IPS DF 6.9 (cell line): ENCODE measurements at regions not wholly inside any gene's neighbourhood (a gene's known extent, or its start where the extent isn't known, plus 50 kb on each side); places are given as distances from the start of the nearest gene placed in this dataset.
"Not testable (repeated sequence)": the region's sequence is repeated elsewhere in the genome, so short reads cannot be mapped to it uniquely, and the experiment has no call there.

ENCODE experiments used
- DNase-seq: peaks from one replicate; pipeline ENCODE4 v3.0.0-alpha.2; 2013; ENCODE audit warnings: low read depth, low spot score
- H3K27ac ChIP-seq: one replicate; pipeline ENCODE4 v1.5.1; 2013; ENCODE audit warnings: low read length, control low read depth
- H3K27me3 ChIP-seq: 2 replicates; pipeline ENCODE4 v1.6.1; 2013; ENCODE audit warnings: mild to moderate bottlenecking, low read length; ENCODE audit not compliant: control insufficient read depth, insufficient read depth
- H3K36me3 ChIP-seq: 2 replicates; pipeline ENCODE4 v1.6.1; 2013; ENCODE audit warnings: low read length; ENCODE audit not compliant: control insufficient read depth, insufficient read depth
- H3K4me1 ChIP-seq: 2 replicates; pipeline ENCODE4 v1.6.1; 2013; ENCODE audit warnings: low read length; ENCODE audit not compliant: control insufficient read depth, insufficient read depth
- H3K4me3 ChIP-seq: 2 replicates; pipeline ENCODE4 v1.5.1; 2013; ENCODE audit warnings: mild to moderate bottlenecking, low read length
- H3K9me3 ChIP-seq: 2 replicates; pipeline ENCODE4 v1.6.1; 2013; ENCODE audit warnings: low read length, inconsistent platforms; ENCODE audit not compliant: control insufficient read depth, insufficient read depth
- WGBS: extraction: QIAGEN DNeasy Blood & Tissue Kit; methylation state at CpG from one replicate; pipeline ENCODE4 v1.1.7; 2013; ENCODE audit warnings: mixed read lengths, missing lambda C conversion rate; ENCODE audit not compliant: insufficient read length, insufficient coverage; 5-methylcytosine and 5-hydroxymethylcytosine counted together

GRCh38 chr13:73542446-73542845, 483.6 kb downstream of the KLF5 start:
- no peak for DNase-seq
- H3K9me3 ChIP-seq: no peaks in the 10 kb centered on the region
- no peaks in the 10 kb centered on the region for H3K4me1 ChIP-seq
- no peak overlapping the region for H3K4me3 ChIP-seq
- H3K27ac ChIP-seq: no peak overlapping the region
- H3K36me3 ChIP-seq: no peaks in the 10 kb centered on the region
- no peaks in the 10 kb centered on the region for H3K27me3 ChIP-seq

DNA sequence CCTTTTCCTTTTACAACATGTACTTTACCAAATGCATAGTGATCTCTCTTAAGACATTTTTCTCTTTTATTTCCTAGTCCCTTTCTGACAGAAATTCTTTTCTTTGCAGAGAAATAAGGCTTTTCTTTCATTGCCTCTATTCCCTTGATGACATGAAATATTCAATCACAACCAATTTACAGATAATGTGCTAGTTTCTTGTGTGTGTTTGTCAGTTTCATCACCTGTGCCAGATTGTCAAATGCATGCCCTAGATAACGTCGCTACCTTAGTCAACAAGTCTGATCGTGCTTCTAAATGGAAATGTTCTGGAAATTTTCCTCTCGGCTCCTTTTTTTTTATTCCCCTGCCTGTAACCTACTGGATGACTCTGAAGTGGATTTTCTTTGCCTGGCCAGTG, 478.1 kb downstream of the KLF5 start:
- Histone ChIP-seq H3K27ac (no peak overlapping the region), H3K36me3 (no peaks in the 10 kb centered on the region), H3K9me3 (no peaks in the 10 kb centered on the region), H3K4me1 (no peaks in the 10 kb centered on the region), H3K27me3 (no peaks in the 10 kb centered on the region), H3K4me3 (no peak overlapping the region)
- no CpG with 5 or more reads among the region's 4 CpGs for WGBS
- no peak for DNase-seq

DNA sequence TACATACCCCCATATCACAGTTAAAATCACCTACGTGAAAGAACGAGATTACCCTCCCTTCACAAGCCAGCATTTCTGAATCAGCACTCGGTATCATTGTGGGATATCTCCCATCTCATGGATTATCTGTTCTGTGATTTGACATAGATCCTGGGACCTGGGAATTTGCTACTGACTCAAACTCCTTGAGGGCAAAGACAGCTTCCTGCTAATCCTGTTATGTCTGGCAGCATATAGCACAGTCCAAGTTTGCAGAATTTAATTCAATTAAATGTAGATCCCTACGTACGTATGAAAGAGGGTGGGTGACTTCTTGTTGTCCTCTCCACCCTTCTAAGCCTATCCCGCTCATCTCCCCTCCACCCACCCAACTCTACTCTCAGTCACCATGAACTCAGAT, 476.5 kb downstream of the KLF5 start:
- no CpG with 5 or more reads among the region's 6 CpGs for WGBS
- no peak for DNase-seq
- H3K27ac ChIP-seq: no peak overlapping the region

GRCh38 chr13:73532987-73533510, 474.2 kb downstream of the KLF5 start:
- H3K36me3 ChIP-seq: no peaks in the 10 kb centered on the region
- no peaks in the 10 kb centered on the region for H3K9me3 ChIP-seq
- H3K27me3 ChIP-seq: no peaks in the 10 kb centered on the region
- H3K4me3 ChIP-seq: no peak overlapping the region
- DNase-seq: no peak
- no peaks in the 10 kb centered on the region for H3K4me1 ChIP-seq
- no peak overlapping the region for H3K27ac ChIP-seq
- WGBS: no CpG with 5 or more reads among the region's 2 CpGs

More for the DNA sequence above, 476.5 kb downstream of the KLF5 start:
- Histone ChIP-seq H3K4me3 (no peak overlapping the region), H3K9me3 (no peaks in the 10 kb centered on the region), H3K36me3 (no peaks in the 10 kb centered on the region), H3K27me3 (no peaks in the 10 kb centered on the region), H3K4me1 (no peaks in the 10 kb centered on the region)

DNA sequence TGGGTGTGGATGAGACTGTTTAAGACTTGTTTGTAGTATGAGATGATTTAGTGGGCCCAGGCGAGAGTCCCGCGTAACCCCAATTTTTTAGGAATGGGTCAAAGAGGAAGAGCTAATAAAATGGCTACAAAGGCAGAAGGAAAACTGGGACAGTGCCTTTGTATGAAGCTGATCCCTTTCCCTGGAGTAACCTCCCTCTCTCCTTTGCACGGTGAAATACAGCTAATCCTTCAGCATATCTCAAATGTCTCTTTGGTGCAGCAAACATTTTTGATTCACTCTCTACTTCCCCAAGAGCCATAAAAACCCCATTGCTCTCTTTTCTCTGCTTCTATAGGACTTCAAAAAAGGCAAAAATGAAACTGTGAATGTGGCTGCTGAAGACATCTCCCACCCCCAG, 473.8 kb downstream of the KLF5 start:
- no peak overlapping the region for H3K27ac ChIP-seq
- WGBS: no CpG with 5 or more reads among the region's 4 CpGs
- no peaks in the 10 kb centered on the region for H3K4me1 ChIP-seq
- H3K27me3 ChIP-seq: no peaks in the 10 kb centered on the region
- no peak for DNase-seq
- no peak overlapping the region for H3K4me3 ChIP-seq
- H3K36me3 ChIP-seq: no peaks in the 10 kb centered on the region
- H3K9me3 ChIP-seq: no peaks in the 10 kb centered on the region

GRCh38 chr13:73531014-73531413, 472.2 kb downstream of the KLF5 start:
- no peaks in the 10 kb centered on the region for H3K27me3 ChIP-seq
- H3K9me3 ChIP-seq: no peaks in the 10 kb centered on the region
- H3K27ac ChIP-seq: no peak overlapping the region
- no peak overlapping the region for H3K4me3 ChIP-seq
- H3K4me1 ChIP-seq: no peaks in the 10 kb centered on the region
- no CpG with 5 or more reads among the region's 9 CpGs for WGBS
- H3K36me3 ChIP-seq: no peaks in the 10 kb centered on the region
- DNase-seq: no peak

DNA sequence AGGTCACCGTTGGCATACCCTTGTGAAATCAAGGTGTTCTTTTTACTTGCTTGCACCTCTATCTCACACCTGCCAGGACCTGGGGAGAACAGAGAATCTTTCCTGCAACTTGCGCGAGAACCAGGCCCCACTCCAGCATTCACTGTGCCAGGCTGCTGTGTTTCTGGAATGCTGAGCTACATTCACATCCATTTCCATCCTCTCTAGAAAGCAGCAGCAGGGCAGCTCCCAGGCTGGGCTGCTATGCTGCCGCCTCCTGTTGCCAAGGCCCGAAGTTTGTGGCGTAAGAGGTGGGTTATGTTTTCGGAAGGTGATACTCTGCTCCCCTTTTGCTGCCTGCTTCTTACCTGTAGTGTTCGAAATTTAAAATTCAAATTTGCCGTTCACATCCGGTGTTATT, 464.1 kb downstream of the KLF5 start:
- Histone ChIP-seq H3K27ac (no peak overlapping the region), H3K27me3 (no peaks in the 10 kb centered on the region), H3K4me1 (no peaks in the 10 kb centered on the region), H3K36me3 (no peaks in the 10 kb centered on the region), H3K9me3 (no peaks in the 10 kb centered on the region), H3K4me3 (no peak overlapping the region)
- DNase-seq: no peak
- no CpG with 5 or more reads among the region's 10 CpGs for whole genome bisulfite sequencing

GRCh38 chr13:73521985-73522524, 463.2 kb downstream of the KLF5 start:
- no peak overlapping the region for H3K27ac ChIP-seq
- H3K4me3 ChIP-seq: no peak overlapping the region
- no peaks in the 10 kb centered on the region for H3K9me3 ChIP-seq
- no peaks in the 10 kb centered on the region for H3K27me3 ChIP-seq
- H3K36me3 ChIP-seq: no peaks in the 10 kb centered on the region
- no peak for DNase-seq
- no CpG with 5 or more reads among the region's 4 CpGs for whole genome bisulfite sequencing
- no peaks in the 10 kb centered on the region for H3K4me1 ChIP-seq

- Histone ChIP-seq H3K36me3 (no peaks in the 10 kb centered on the region), H3K4me1 (no peaks in the 10 kb centered on the region), H3K27ac (no peak overlapping the region), H3K27me3 (no peaks in the 10 kb centered on the region), H3K4me3 (no peak overlapping the region), H3K9me3 (no peaks in the 10 kb centered on the region)
- no CpG with 5 or more reads among the region's 2 CpGs for WGBS
- DNase-seq: no peak
Observed at GRCh38 chr13:73521290-73521624, 462.5 kb downstream of the KLF5 start.

DNA sequence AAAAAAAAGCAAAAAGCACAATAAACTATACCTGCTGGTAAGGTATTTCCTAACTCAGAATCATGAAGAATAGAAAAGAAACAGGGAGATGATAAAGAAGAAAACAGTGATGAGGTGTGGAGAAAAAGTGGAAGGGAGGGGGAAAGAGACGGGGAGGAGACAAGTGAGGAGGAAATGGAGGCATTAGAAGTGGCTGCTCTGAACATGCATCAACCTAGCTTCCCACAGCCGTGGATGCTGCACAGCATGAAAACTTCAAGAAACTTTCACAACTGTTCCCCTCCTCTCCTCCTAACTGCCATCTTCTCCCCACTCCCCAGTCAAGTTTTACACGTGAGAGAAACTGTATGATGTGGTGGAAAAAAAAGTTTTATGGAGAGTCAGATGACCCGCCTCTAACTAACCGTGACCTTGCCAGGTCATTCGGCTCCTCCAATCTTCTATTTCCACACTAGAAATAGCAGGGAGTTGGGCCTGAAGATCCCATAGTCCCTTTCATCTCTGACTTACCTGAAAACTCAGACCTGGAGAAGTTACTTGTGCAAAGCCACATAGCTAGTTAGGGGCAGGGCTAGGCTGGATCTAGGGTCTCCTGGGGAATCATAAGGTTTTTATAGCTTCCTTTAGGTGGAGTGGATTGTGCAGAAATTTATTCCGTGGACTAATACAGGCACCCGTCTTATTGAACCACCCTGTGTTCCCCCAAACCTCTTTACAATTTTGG, 461.9 kb downstream of the KLF5 start:
- no peak overlapping the region for H3K27ac ChIP-seq
- no peaks in the 10 kb centered on the region for H3K27me3 ChIP-seq
- 100% methylated on average over 1 of the region's 8 CpGs for WGBS
- H3K4me3 ChIP-seq: no peak overlapping the region
- H3K4me1 ChIP-seq: no peaks in the 10 kb centered on the region
- no peaks in the 10 kb centered on the region for H3K9me3 ChIP-seq
- no peaks in the 10 kb centered on the region for H3K36me3 ChIP-seq
- no peak for DNase-seq

- not testable (repeated sequence) for H3K36me3 ChIP-seq, H3K9me3 ChIP-seq, H3K4me3 ChIP-seq, DNase-seq, H3K27ac ChIP-seq, H3K4me1 ChIP-seq, H3K27me3 ChIP-seq
- no CpG with 5 or more reads among the region's 2 CpGs for WGBS
Observed at GRCh38 chr13:73520135-73520534, 461.3 kb downstream of the KLF5 start.
